GM19240 (cell line): ENCODE measurements at regions not wholly inside any gene's neighbourhood (a gene's known extent, or its start where the extent isn't known, plus 50 kb on each side); places are given as distances from the start of the nearest gene placed in this dataset.
"Not testable (repeated sequence)": the region's sequence is repeated elsewhere in the genome, so short reads cannot be mapped to it uniquely, and the experiment has no call there.

Source experiments
- DNase-seq: peaks from one replicate; pipeline ENCODE4 v3.0.0; 2011; ENCODE audit warnings: low spot score; ENCODE audit not compliant: insufficient read length

- DNase-seq: no peak
Observed at GRCh38 chr18:42536442-42536841, 579.0 kb downstream of the RIT2 start.

- no peak for DNase-seq
Observed at GRCh38 chr18:42537291-42537690, 578.2 kb downstream of the RIT2 start.

GRCh38 chr18:42544901-42545300, 570.6 kb downstream of the RIT2 start:
- no peak for DNase-seq

- no peak for DNase-seq
Observed at GRCh38 chr18:42545825-42546224, 569.7 kb downstream of the RIT2 start.

GRCh38 chr18:42548493-42548892, 567.0 kb downstream of the RIT2 start:
- DNase-seq: no peak

GRCh38 chr18:42549596-42549995, 565.9 kb downstream of the RIT2 start:
- DNase-seq: no peak

GRCh38 chr18:42552559-42552958, 562.9 kb downstream of the RIT2 start:
- not testable (repeated sequence) for DNase-seq

- no peak for DNase-seq
Observed at GRCh38 chr18:42559069-42559690, 556.3 kb downstream of the RIT2 start.

GRCh38 chr18:42561521-42561920, 554.0 kb downstream of the RIT2 start:
- no peak for DNase-seq

- no peak for DNase-seq
Observed at GRCh38 chr18:42563995-42564394, 551.5 kb downstream of the RIT2 start.

- no peak for DNase-seq
Observed at GRCh38 chr18:42564761-42565160, 550.7 kb downstream of the RIT2 start.

GRCh38 chr18:42568773-42569172, 546.7 kb downstream of the RIT2 start:
- DNase-seq: no peak

GRCh38 chr18:42574871-42575270, 540.6 kb downstream of the RIT2 start:
- no peak for DNase-seq

GRCh38 chr18:42576124-42576523, 539.4 kb downstream of the RIT2 start:
- no peak for DNase-seq

GRCh38 chr18:42578792-42579191, 536.7 kb downstream of the RIT2 start:
- DNase-seq: no peak

- no peak for DNase-seq
Observed at GRCh38 chr18:42582266-42582665, 533.2 kb downstream of the RIT2 start.

GRCh38 chr18:42583283-42583731, 532.2 kb downstream of the RIT2 start:
- DNase-seq: no peak

GRCh38 chr18:42586601-42587000, 528.9 kb downstream of the RIT2 start:
- DNase-seq: no peak

GRCh38 chr18:42588786-42589185, 526.7 kb downstream of the RIT2 start:
- no peak for DNase-seq

GRCh38 chr18:42604820-42605219, 510.7 kb downstream of the RIT2 start:
- DNase-seq: no peak

- DNase-seq: no peak
Observed at GRCh38 chr18:42606886-42607495, 508.5 kb downstream of the RIT2 start.

GRCh38 chr18:42611134-42611533, 504.4 kb downstream of the RIT2 start:
- no peak for DNase-seq

- no peak for DNase-seq
Observed at GRCh38 chr18:42614619-42615293, 500.7 kb downstream of the RIT2 start.
